ENCODE measurements at regions not wholly inside any gene's neighbourhood (a gene's known extent, or its start where the extent isn't known, plus 50 kb on each side); places are given as distances from the start of the nearest gene placed in this dataset.

DNA sequence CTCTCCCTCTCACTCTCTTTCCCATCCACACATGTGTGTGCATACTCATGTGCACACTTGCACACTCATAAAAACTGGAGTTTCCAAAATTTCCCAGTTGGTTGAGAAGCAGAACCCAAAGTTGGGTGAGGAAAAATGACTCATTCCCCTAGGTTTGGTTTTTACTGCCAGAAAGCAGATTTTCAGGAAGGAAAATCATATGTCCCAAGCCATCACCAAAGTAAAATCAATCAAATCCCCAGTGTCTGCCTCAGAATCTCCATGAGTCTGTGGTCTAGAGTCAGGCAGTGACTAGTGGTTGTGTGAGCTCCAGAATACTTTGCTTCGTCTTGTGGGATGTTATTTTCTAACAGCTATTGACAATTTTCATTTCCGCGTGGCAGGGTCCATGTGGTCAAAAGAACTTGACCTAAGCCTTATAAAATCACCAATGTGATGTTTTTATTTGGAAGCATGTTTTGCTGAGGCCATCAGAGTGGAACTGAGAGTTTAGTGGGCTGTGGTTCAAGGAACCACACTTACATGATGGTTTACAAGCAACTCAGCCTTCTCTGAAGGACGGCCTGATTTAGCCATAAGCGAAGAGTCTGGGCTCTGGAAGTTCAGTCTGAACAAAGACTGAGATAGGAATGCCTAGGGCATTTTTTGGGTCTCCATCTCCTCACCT, 81.9 kb upstream of the CCN6 start:
- no peak overlapping the region for H3K4me3 ChIP-seq (ENCODE audit: low read depth, low read length)
- TF ChIP-seq, protein P1, sequence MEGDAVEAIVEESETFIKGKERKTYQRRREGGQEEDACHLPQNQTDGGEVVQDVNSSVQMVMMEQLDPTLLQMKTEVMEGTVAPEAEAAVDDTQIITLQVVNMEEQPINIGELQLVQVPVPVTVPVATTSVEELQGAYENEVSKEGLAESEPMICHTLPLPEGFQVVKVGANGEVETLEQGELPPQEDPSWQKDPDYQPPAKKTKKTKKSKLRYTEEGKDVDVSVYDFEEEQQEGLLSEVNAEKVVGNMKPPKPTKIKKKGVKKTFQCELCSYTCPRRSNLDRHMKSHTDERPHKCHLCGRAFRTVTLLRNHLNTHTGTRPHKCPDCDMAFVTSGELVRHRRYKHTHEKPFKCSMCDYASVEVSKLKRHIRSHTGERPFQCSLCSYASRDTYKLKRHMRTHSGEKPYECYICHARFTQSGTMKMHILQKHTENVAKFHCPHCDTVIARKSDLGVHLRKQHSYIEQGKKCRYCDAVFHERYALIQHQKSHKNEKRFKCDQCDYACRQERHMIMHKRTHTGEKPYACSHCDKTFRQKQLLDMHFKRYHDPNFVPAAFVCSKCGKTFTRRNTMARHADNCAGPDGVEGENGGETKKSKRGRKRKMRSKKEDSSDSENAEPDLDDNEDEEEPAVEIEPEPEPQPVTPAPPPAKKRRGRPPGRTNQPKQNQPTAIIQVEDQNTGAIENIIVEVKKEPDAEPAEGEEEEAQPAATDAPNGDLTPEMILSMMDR (IDR thresholded peaks at IDR 0.05; ENCODE audit: insufficient read depth, low read depth, low read length, missing control alignments), result no peak
- DNase-seq (ENCODE audit: low read depth), result peak; percentile 48

DNA sequence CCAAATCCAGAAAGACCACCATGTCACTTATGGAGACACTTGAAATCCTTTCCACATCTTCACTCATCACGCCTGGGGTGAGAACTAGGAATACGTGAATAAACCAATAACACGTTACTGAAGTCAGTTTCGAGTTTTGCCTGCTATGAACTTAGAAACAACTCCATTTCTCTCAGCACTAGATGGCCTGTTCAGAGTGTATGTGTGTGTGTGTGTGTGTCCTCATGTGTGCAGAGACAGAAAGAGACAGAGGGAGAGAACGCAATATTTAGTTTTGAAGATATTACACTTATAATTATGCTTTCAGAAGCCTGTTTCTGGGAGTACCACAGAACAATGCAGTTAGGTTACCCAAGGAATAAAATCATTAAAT, 81.2 kb upstream of the CCN6 start:
- DNase-seq (ENCODE audit: low read depth), result no peak
- H3K4me3 ChIP-seq (ENCODE audit: low read depth, low read length), result no peak overlapping the region
- TF ChIP-seq, protein P1 (IDR thresholded peaks at IDR 0.05; ENCODE audit: insufficient read depth, low read depth, low read length, missing control alignments), result no peak

DNA sequence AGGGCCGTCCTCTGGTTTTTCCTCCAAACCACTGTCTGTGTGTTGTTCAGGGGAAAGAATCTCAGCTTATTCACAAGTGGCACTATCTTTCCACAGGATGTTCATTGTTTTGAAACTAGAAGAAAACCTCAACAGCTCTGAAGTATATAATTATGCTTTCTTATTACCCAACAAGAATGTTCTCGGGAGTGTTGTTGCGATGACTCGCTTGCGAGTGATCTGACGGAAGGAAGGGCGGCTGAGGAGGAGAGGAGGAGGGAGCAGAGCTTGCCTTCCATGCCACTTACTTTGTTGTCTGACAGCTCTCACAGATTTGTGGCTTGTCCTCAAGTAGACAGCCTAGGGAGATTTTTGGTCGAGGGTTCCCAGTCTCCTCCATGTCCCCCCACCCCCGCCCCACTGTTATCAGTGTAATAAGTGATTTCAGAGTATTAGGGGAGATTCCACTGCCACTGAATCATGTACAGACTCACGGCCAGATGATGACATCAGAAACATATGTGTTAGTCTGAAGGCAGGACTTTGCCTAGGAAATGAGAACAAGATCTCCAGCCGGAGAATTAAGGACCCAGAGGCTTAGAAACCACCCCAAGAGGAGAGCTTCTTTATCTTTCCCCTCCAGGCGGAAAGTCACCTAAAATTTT, 80.7 kb upstream of the CCN6 start:
- H3K4me3 ChIP-seq (ENCODE audit: low read depth, low read length), result no peak overlapping the region
- TF ChIP-seq, protein P1 (IDR thresholded peaks at IDR 0.05; ENCODE audit: insufficient read depth, low read depth, low read length, missing control alignments), result no peak
- DNase-seq (ENCODE audit: low read depth), result no peak

DNA sequence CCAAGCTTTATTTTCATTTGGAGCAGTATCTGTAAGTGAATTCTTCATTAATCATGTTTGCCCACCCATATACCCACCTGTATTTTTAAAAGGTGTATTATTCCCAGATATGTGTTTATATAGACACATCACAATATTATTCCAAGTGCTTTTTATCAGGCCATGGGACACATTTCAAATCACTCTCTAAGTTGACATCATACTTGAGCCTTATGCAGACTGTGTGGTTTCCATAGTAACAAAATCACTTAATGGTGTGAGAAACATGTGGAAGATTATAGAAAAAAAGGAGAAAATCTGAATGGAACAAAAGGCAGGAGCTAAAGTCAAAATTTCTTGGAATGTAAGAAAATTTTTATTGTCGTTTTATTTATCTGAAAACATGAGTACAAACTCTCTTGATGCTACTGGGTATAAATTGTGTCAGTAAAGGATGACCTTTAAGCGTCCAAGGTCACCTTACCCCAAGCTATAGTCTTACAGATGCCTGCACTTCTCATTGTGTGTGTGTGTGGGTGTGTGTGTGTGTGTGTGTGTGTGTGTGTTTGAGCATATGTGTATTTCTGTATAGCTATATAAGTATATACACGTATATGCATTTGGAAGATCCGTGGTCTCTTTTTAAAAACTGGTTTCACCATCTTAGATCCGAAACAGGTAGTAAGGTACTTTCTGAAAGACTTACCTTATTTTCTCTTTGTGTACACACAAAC, 79.8 kb upstream of the CCN6 start:
- no peak for DNase-seq (ENCODE audit: low read depth)
- TF ChIP-seq, protein P1 (IDR thresholded peaks at IDR 0.05; ENCODE audit: insufficient read depth, low read depth, low read length, missing control alignments), result no peak
- no peak overlapping the region for H3K4me3 ChIP-seq (ENCODE audit: low read depth, low read length)

DNA sequence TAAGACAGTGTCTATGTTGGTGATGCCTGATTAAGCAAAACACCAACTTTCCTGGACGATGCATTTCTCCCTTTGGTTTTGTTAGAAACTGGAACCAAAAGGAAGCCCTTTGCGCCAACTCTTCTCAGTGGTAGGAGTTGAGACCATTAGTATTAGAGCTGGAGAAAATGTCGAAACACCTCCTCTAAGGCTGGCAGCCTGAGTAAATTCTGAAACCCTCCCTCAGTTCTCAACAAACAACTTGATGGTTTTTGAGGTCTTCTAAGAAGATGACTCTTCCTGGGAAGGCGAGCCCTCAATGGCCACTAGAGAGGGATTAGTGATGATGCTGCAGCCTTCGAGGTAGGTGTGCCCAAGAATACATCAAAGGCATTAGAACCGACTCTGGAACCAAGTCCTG, 78.4 kb upstream of the CCN6 start:
- no peak for DNase-seq (ENCODE audit: low read depth)
- H3K4me3 ChIP-seq (ENCODE audit: low read depth, low read length), result no peak overlapping the region
- TF ChIP-seq, protein P1 (IDR thresholded peaks at IDR 0.05; ENCODE audit: insufficient read depth, low read depth, low read length, missing control alignments), result no peak

DNA sequence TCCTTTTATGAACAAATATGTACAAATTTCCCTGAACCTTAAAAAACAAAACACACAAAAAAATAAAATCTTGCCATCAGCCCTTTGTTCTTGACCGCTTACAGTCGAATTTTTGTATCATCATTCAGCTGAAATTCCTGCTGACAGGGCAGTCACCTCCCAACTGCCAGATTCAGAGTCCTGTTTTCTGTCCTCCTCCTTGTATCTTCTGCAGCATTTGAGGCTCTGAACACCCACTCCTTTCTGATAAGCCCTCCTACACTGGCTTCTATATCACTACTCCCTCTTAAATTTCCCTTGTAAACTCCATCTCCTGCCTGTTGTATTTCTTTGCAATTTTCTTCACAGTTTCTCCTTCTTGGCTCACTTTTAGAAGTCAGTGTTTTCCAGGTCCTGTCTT, 77.8 kb upstream of the CCN6 start:
- DNase-seq (ENCODE audit: low read depth), result no peak
- TF ChIP-seq, protein P1 (IDR thresholded peaks at IDR 0.05; ENCODE audit: insufficient read depth, low read depth, low read length, missing control alignments), result no peak
- H3K4me3 ChIP-seq (ENCODE audit: low read depth, low read length), result no peak overlapping the region
